Astrocyte of the cerebellum (primary cell): ENCODE measurements at regions not wholly inside any gene's neighbourhood (a gene's known extent, or its start where the extent isn't known, plus 50 kb on each side); places are given as distances from the start of the nearest gene placed in this dataset.

Experiments used
- DNase-seq: peaks from one replicate; pipeline ENCODE4 v3.0.0-alpha.2; 2011; ENCODE audit warnings: low read depth
- H3K4me3 ChIP-seq: 2 replicates; pipeline ENCODE4 v1.5.1; 2011; ENCODE audit warnings: mild to moderate bottlenecking, low read depth, low read length, moderate library complexity
- CTCF ChIP-seq: IDR thresholded peaks from 2 replicates; pipeline ENCODE4 v1.5.1; 2012; ENCODE audit warnings: low read length, low read depth, moderate library complexity, mild to moderate bottlenecking; ENCODE audit errors: missing control alignments
- in situ Hi-C: cut with HindIII; loops from 2 replicates; pipeline ENCODE4 v1.10.0; 2017; ENCODE audit warnings: low sequenced_read_pairs

GRCh38 chr3:20321391-20322047, 135.5 kb upstream of the SGO1 start:
- TF ChIP-seq CTCF: no peak

DNA sequence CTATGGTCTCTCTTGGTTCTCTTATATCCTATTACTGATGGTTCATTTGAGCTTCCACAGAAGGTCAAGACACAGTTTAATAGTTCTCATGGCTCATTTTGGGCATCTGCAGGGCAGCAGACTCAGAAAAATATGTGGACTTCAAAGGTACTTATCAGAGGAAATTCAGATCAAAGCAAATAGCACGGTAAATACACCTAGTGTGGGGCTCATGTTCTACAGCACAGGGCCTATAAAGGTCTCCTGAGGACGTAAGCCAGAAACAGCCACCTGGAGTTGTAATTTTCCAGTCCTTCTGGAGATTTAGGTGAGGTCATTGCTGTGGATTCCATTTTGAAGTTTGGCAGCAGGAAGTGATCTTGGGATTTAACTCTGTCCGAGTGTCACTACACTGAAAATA, 134.5 kb upstream of the SGO1 start:
- DNase-seq: no peak
- H3K4me3 ChIP-seq: no peak overlapping the region
- in situ Hi-C loops: no loop called here
- no peak for TF ChIP-seq CTCF

More at GRCh38 chr3:20321391-20322047, 135.5 kb upstream of the SGO1 start:
- no peak overlapping the region for H3K4me3 ChIP-seq
- no peak for DNase-seq
- in situ Hi-C loops: no loop called here

GRCh38 chr3:20319551-20319950, 133.5 kb upstream of the SGO1 start:
- in situ Hi-C loops: no loop called here
- DNase-seq: no peak
- no peak for TF ChIP-seq CTCF
- no peak overlapping the region for H3K4me3 ChIP-seq

GRCh38 chr3:20317616-20318015, 131.6 kb upstream of the SGO1 start:
- no peak overlapping the region for H3K4me3 ChIP-seq
- no peak for TF ChIP-seq CTCF
- no peak for DNase-seq
- in situ Hi-C loops: no loop called here

DNA sequence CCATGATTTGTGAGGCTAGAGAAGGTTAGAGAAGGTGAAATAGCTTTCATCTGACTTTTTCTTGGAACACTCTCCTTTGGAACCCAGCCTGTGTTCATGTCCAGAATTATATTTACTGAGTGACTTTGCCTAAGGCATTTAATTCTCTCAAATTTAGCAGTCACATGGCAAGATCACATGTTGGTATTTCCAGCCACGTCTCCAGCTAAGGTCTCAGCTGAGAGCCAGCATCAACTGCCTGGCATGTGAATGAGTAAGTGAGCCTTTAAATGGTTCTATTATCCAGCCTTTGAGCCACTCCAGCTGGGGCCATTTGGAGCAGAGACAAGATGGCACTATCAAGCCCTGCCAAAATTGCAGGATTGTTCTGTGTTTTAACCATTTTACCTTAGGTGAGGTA, 130.2 kb upstream of the SGO1 start:
- no peak for TF ChIP-seq CTCF
- no peak overlapping the region for H3K4me3 ChIP-seq
- DNase-seq: no peak
- in situ Hi-C loops: no loop called here

DNA sequence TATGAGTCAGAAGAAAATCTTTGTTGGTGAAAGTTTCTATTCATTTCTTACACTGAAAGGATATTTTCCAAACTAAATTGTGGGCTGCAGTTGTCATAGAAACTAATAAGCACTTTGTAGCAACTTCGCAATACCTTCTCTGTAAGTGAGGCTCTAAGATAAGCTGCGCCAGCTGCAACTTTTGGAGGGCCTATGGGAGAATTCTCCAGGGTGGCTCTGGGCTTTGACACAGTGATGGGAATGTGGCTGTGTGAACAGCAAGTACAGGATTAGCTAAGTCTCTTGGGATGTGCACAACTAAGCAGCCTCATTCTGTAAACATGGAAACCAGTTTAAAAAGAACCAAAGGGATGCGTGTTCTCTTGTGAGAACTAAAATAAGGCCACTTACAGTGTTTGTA, 124.6 kb upstream of the SGO1 start:
- in situ Hi-C loops: no loop called here
- no peak overlapping the region for H3K4me3 ChIP-seq
- TF ChIP-seq CTCF: no peak
- DNase-seq: no peak
